IMR-90 (cell line): ENCODE measurements at regions not wholly inside any gene's neighbourhood (a gene's known extent, or its start where the extent isn't known, plus 50 kb on each side); places are given as distances from the start of the nearest gene placed in this dataset.

Experiments used
- CHD1 ChIP-seq: IDR thresholded peaks from 2 replicates; pipeline ENCODE4 v1.6.1; 2012; ENCODE audit warnings: low read depth, low read length, improper control_type of control experiment
- CTCF ChIP-seq: conservative IDR thresholded peaks from 2 replicates; pipeline ENCODE4 v1.5.1; 2012; ENCODE audit warnings: mild to moderate bottlenecking, low read depth, low read length, improper control_type of control experiment
- MAZ ChIP-seq: IDR thresholded peaks from 2 replicates; pipeline ENCODE4 v1.6.1; 2012; ENCODE audit warnings: low read depth, mild to moderate bottlenecking, low read length, improper control_type of control experiment, moderate library complexity, borderline replicate concordance
- POLR2A ChIP-seq: IDR thresholded peaks from 2 replicates; pipeline ENCODE4 v1.6.1; 2012; ENCODE audit warnings: mild to moderate bottlenecking, low read depth, low read length
- RCOR1 ChIP-seq: IDR thresholded peaks from 2 replicates; pipeline ENCODE4 v1.6.1; 2012; ENCODE audit warnings: mild to moderate bottlenecking, low read length, improper control_type of control experiment; ENCODE audit not compliant: insufficient replicate concordance
- RFX5 ChIP-seq: IDR thresholded peaks from 2 replicates; pipeline ENCODE4 v1.8.0; 2012; ENCODE audit warnings: low read depth, mild to moderate bottlenecking, low read length, moderate library complexity

GRCh38 chr1:29602203-29602602 lies 365.9 kb downstream of the PTPRU start:
- TF ChIP-seq MAZ, result no peak
- TF ChIP-seq POLR2A, result no peak
- no peak for TF ChIP-seq RFX5
- TF ChIP-seq CTCF, result no peak
- no peak for TF ChIP-seq RCOR1
- TF ChIP-seq CHD1, result no peak
